GM19397 (cell line): ENCODE measurements at regions not wholly inside any gene's neighbourhood (a gene's known extent, or its start where the extent isn't known, plus 50 kb on each side); places are given as distances from the start of the nearest gene placed in this dataset.

Source experiments
- ATAC-seq: cut with Tn5 transposase; IDR thresholded peaks from one replicate; pipeline ENCODE4 v1.9.1; 2021; ENCODE audit warnings: mild to moderate bottlenecking, moderate library complexity; ENCODE audit not compliant: unreplicated experiment

GRCh38 chr2:59012234-59012633, 771.1 kb upstream of the FANCL start:
- ATAC-seq: no peak

GRCh38 chr2:59008950-59009349, 767.8 kb upstream of the FANCL start:
- ATAC-seq: no peak

- ATAC-seq: no peak
Observed at GRCh38 chr2:59005836-59006615, 764.9 kb upstream of the FANCL start.

- no peak for ATAC-seq
Observed at GRCh38 chr2:59004621-59005020, 763.5 kb upstream of the FANCL start.

- ATAC-seq: no peak
Observed at GRCh38 chr2:59000796-59001195, 759.7 kb upstream of the FANCL start.

GRCh38 chr2:58992062-58992706, 751.1 kb upstream of the FANCL start:
- no peak for ATAC-seq

GRCh38 chr2:58991357-58991756, 750.2 kb upstream of the FANCL start:
- no peak for ATAC-seq

GRCh38 chr2:58985541-58985940, 744.4 kb upstream of the FANCL start:
- no peak for ATAC-seq

GRCh38 chr2:58984731-58985130, 743.6 kb upstream of the FANCL start:
- no peak for ATAC-seq

DNA sequence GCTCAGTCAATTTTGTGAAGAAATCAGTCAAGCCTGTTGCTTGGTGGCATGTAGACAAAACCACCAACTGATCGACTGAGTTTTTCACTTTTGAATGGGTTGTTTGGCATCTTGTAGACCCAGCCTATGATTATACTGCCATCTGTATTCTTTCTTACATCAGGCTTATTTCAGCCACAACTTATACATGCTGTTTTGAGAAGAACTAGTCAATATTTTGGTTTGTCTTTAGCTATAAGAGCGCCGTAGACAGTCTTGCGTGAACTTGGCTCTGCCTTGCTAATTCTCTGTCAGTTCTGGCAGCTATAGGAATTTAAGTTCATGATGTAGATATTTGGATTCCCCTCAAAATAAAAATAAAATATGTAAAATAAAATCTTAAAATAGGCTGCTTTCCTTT, 742.0 kb upstream of the FANCL start:
- no peak for ATAC-seq

DNA sequence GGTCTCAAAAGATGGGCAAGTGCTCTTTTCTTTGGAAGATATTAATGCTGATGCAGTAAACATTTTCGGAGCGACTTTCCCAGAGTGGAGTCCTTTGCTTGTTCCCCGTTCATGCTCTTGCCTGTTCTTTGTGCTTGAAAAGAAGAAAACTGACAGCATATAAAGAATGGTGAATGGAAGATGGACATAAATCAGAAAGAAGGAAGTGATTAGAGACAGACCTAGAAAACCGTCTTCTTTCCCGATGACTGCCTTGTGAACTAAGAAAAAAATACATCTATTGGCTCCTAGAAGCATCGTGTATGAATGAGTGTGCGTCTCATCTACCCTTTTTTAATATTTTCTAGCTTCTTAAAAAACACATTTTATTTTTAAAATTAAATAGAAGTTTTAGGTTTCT, 740.1 kb upstream of the FANCL start:
- no peak for ATAC-seq

DNA sequence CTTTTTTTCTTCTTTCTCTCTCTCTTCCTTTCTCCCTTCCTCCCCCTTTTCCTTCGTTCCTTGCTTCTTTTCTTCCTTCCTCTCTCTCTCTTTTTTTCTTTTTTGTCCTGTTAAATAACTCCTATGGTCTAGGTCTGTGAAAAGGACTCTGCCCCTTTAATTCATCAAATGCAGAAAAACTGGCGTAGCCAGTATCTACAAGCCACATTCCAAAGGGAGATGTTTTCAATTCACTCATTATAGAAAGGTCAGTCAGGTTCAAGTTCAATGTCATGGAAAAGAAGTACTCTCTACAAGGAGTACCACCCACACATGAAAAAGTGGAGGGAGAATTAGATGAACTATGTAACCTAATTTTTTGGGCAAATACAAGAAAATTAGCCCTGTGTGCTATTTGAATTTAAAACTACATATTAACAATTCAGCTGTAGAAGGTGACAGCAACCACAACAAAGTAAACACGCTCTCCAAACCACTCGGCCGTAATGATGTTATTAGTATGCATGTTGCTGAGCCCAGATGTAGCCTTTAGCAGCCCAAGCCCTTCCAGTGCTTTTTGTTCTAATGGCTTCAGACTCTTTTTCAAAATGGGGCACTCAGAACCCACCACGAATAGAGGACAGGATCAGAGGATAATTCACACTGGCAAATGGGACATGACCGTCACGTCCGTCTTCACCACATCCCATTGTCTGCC, 735.4 kb upstream of the FANCL start:
- ATAC-seq: no peak

- ATAC-seq: no peak
Observed at GRCh38 chr2:58974881-58975280, 733.8 kb upstream of the FANCL start.

DNA sequence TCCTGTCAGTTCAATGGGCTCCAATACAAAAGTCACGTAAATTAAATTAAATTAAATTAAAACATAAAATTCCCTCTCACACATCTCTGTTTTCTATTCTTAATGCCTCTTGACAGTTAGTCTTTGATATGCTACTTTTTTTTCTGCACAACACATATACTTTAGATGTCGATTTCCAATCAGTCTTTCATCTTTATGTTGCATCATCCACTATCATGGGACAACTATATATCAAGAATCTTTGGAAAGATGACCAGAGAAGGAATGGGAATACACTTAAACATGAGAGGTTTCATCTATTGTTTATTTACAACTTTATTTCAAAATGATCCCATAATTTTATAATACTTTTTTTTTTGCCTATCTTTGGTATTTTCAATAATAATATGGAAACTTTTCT, 733.3 kb upstream of the FANCL start:
- no peak for ATAC-seq

DNA sequence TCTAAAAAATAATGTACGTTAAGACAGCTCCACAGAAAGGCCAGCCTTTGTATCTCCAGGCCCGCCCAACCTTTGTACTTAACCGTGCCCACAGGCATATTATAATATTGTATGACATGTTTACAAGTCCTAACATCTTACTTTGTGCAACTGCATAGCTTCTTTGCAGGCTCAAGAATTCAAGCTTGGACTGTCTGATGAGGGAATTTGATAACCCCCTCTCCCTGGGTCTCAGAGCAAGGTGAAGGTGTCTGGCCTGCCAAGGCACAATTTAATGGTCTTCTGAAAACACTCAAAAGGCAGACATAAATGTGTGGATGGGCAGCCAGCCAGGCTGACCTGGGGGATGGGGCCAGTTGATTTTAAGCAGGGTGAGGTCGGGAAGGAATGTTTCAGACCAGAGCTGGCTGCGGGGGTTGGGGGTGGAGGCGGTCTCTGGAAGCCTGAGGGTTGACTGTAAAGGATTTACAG, 732.7 kb upstream of the FANCL start:
- ATAC-seq: no peak

- ATAC-seq: no peak
Observed at GRCh38 chr2:58972737-58973136, 731.6 kb upstream of the FANCL start.

DNA sequence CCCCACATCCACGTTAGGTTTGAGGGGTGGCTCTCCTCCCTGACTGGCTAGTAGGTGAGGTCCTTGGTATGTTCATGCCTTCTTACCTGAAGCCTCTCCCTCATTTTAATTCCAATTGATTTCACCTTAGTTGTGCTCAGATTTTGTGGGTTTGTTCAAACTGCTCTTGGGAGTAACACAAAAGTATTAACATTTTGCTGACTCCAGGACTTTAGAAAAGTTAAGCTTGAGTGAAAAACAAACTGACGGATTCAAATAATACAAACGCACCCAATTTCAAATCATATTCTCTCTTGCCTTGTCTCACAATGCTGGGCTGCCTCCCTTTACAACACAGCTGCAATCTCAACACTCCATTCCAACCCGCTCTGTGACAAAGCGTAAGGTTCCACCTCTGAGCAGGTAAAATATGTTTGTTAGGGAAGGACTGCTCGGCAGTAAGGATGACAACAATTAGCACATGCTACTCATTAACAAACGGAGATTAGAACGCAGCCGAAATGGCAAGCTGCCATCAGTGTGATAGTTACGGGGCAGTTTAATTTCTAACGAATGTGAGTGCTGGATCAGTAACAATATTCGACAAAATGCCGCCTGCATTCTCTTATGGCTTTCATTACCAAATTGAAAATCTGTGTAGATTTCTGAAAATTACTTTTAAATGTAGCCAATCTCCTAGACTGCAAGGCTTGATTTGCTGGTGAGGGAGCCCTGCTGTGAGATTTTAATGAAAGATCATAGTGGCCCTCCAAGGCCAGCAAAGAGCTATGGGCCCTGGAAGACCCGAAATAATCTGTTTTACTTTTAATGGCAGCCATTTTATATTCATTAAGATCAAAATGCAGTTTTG, 730.6 kb upstream of the FANCL start:
- no peak for ATAC-seq

GRCh38 chr2:58970365-58970764, 729.2 kb upstream of the FANCL start:
- ATAC-seq: no peak

- no peak for ATAC-seq
Observed at GRCh38 chr2:58968885-58969284, 727.8 kb upstream of the FANCL start.

DNA sequence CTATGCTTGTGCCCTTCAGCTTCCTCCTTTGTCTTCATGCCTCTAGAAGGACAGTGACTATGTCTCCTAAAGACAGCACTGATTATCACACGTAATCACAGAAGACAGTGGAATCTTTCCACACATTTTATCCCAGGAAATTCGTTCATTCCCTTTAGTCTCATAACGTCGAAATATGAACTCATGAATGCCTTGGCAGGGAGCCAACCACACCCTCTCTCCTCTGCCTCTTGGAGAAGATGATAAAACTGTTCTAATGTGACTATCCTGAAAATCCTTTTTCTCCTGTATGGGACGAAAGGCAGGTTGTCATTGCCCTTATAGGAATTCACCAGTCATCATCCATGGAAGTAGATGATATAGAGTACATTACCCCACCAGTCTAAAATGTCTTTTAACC, 726.6 kb upstream of the FANCL start:
- no peak for ATAC-seq

GRCh38 chr2:58965602-58966001, 724.5 kb upstream of the FANCL start:
- no peak for ATAC-seq
